GM12892 (cell line): ENCODE measurements at regions not wholly inside any gene's neighbourhood (a gene's known extent, or its start where the extent isn't known, plus 50 kb on each side); places are given as distances from the start of the nearest gene placed in this dataset.

ENCODE experiments used
- POLR2A ChIP-seq: IDR thresholded peaks from 2 replicates; pipeline ENCODE4 v1.6.1; 2011; ENCODE audit warnings: low read depth, low read length, control low read depth
- POLR2AphosphoS5 ChIP-seq: IDR thresholded peaks from 2 replicates; pipeline ENCODE4 v1.6.1; 2011; ENCODE audit warnings: low read depth, low read length, control low read depth
- TAF1 ChIP-seq: IDR thresholded peaks from 2 replicates; pipeline ENCODE4 v1.6.1; 2011; ENCODE audit warnings: low read depth, mild to moderate bottlenecking, control low read depth, low read length, borderline replicate concordance

- TF ChIP-seq POLR2A (no peak), POLR2AphosphoS5 (no peak), TAF1 (no peak)
Observed at GRCh38 chrX:121932688-121933087, 885.3 kb downstream of the GLUD2 start.
